Upper lobe of left lung (tissue), 4 donors: ENCODE measurements at regions not wholly inside any gene's neighbourhood (a gene's known extent, or its start where the extent isn't known, plus 50 kb on each side); places are given as distances from the start of the nearest gene placed in this dataset.

ENCODE experiments used
- CTCF ChIP-seq, 6 experiments: fragments of 450-650 bp in 4 of 6; fragments of 200-600 bp in 2 of 6; sonication (generic) in 2 of 6; IDR thresholded peaks; one replicate each; pipeline ENCODE4 v1.5.1; 2016 to 2019; ENCODE audit warnings: antibody characterized with exemption in 6 of 6
- POLR2A ChIP-seq, 4 donors: fragments of 450-650 bp; IDR thresholded peaks; one replicate each; pipeline ENCODE4 v1.5.1; 2016 to 2017; ENCODE audit warnings: antibody characterized with exemption in 4 of 4, mild to moderate bottlenecking in 2 of 4

- TF ChIP-seq CTCF (IDR thresholded peaks at IDR 0.05) (no peak), POLR2A (IDR thresholded peaks at IDR 0.05) (no peak)
Observed at GRCh38 chr2:89848114-89848513, 1156.6 kb downstream of the RPIA start.
